ENCODE measurements at regions not wholly inside any gene's neighbourhood (a gene's known extent, or its start where the extent isn't known, plus 50 kb on each side); places are given as distances from the start of the nearest gene placed in this dataset.

DNA sequence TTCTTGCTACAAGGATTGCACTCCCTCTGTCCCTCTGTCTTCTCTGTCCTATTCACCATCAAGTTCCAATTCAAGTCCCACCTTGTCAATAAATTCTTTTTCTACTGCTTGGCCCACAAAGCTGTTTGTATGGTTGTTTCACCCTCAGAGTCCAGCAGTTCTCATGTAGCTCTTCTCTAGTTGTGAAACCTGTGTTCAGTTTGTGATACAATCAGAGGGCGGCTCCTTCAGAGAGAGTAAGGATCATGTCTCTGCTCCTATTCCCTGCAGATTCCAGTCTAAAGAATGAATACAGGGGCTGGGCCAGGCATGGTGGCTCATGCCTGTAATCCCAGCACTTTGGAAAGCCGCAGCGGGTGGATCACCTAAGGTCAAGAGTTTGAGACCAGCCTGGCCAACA is 126.6 kb upstream of the BET1 start:
- TF ChIP-seq, protein P1, sequence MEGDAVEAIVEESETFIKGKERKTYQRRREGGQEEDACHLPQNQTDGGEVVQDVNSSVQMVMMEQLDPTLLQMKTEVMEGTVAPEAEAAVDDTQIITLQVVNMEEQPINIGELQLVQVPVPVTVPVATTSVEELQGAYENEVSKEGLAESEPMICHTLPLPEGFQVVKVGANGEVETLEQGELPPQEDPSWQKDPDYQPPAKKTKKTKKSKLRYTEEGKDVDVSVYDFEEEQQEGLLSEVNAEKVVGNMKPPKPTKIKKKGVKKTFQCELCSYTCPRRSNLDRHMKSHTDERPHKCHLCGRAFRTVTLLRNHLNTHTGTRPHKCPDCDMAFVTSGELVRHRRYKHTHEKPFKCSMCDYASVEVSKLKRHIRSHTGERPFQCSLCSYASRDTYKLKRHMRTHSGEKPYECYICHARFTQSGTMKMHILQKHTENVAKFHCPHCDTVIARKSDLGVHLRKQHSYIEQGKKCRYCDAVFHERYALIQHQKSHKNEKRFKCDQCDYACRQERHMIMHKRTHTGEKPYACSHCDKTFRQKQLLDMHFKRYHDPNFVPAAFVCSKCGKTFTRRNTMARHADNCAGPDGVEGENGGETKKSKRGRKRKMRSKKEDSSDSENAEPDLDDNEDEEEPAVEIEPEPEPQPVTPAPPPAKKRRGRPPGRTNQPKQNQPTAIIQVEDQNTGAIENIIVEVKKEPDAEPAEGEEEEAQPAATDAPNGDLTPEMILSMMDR (IDR thresholded peaks at IDR 0.05; ENCODE audit: insufficient read depth, low read depth, low read length), result no peak
- no peak for TF ChIP-seq EZH2 (IDR thresholded peaks at IDR 0.05; ENCODE audit: insufficient read depth, low read length)

All from astrocyte (in vitro differentiated cells and primary cell).